B cell (primary cell): ENCODE measurements at regions not wholly inside any gene's neighbourhood (a gene's known extent, or its start where the extent isn't known, plus 50 kb on each side); places are given as distances from the start of the nearest gene placed in this dataset.

ENCODE experiments used
- CTCF ChIP-seq: fragments of 200-600 bp; IDR thresholded peaks from one replicate; pipeline ENCODE4 v1.8.0; 2022; ENCODE audit warnings: antibody characterized with exemption, mild to moderate bottlenecking
- EZH2 ChIP-seq: IDR thresholded peaks from 2 replicates; pipeline ENCODE4 v1.6.1; 2012; ENCODE audit warnings: borderline replicate concordance, low read depth, mild to moderate bottlenecking, moderate library complexity, low read length; ENCODE audit not compliant: insufficient read depth, poor library complexity, severe bottlenecking

- TF ChIP-seq CTCF, result no peak
- no peak for TF ChIP-seq EZH2
Observed at GRCh38 chr6:141963543-141964295, 169.0 kb upstream of the GJE1 start.
